Common myeloid progenitor, CD34-positive (primary cell): ENCODE measurements at regions not wholly inside any gene's neighbourhood (a gene's known extent, or its start where the extent isn't known, plus 50 kb on each side); places are given as distances from the start of the nearest gene placed in this dataset.

ENCODE experiments used
- CTCF ChIA-PET: fragments of 350-600 bp; sonication (Branson Sonifier 250); formaldehyde crosslinking; loops from one replicate; lab custom pipeline; 2021; ENCODE audit warnings: antibody characterized with exemption; lab: Charles Lee
- POLR2A ChIA-PET: fragments of 350-600 bp; sonication (Branson Sonifier 250); formaldehyde crosslinking; loops from one replicate; lab custom pipeline; 2021; ENCODE audit warnings: antibody characterized with exemption; lab: Charles Lee
- DNase-seq, 3 donors: peaks; one replicate each; pipeline versions ENCODE4 v3.0.0 to v3.0.0-alpha.2; 2013
- H3K27ac ChIP-seq, 2 experiments: 1 replicate in 1 of 2; 2 replicates in 1 of 2; pipeline ENCODE4 v1.7.0; 2013; ENCODE audit warnings: inconsistent platforms in 2 of 2, low read length in 2 of 2, mild to moderate bottlenecking in 2 of 2, low read depth in 1 of 2, moderate library complexity in 1 of 2; ENCODE audit not compliant: severe bottlenecking in 2 of 2, insufficient read depth in 1 of 2, poor library complexity in 1 of 2
- H3K27me3 ChIP-seq, 5 experiments: replicated peaks in 2 of 5; 1 replicate in 3 of 5; 2 replicates in 2 of 5; pipeline versions ENCODE4 v1.6.1 to v1.7.0; 2013; ENCODE audit warnings: low read length in 4 of 5, mild to moderate bottlenecking in 2 of 5, moderate library complexity in 2 of 5, inconsistent platforms in 1 of 5; ENCODE audit not compliant: insufficient read depth in 5 of 5, control insufficient read depth in 4 of 5
- H3K36me3 ChIP-seq, 4 experiments: 1 replicate in 2 of 4; 2 replicates in 2 of 4; pipeline versions ENCODE4 v1.6.1 to v1.7.0; 2013; ENCODE audit warnings: low read length in 3 of 4, control low read depth in 1 of 4, mild to moderate bottlenecking in 1 of 4; ENCODE audit not compliant: control insufficient read depth in 4 of 4, insufficient read depth in 4 of 4
- H3K4me1 ChIP-seq, 4 experiments: 1 replicate in 3 of 4; 2 replicates in 1 of 4; pipeline versions ENCODE4 v1.6.1 to v1.7.1; 2013; ENCODE audit warnings: low read length in 3 of 4, mild to moderate bottlenecking in 3 of 4, control low read depth in 1 of 4, inconsistent platforms in 1 of 4, moderate library complexity in 1 of 4; ENCODE audit not compliant: control insufficient read depth in 4 of 4, insufficient read depth in 4 of 4; ENCODE audit errors: control extremely low read depth in 1 of 4
- H3K4me3 ChIP-seq, 7 experiments: 1 replicate in 4 of 7; 2 replicates in 3 of 7; pipeline versions ENCODE4 v1.5.1 to v1.7.0; 2013; ENCODE audit warnings: mild to moderate bottlenecking in 7 of 7, low read length in 6 of 7, moderate library complexity in 6 of 7, inconsistent platforms in 2 of 7, low read depth in 2 of 7, control low read depth in 1 of 7; ENCODE audit not compliant: insufficient read depth in 4 of 7, control insufficient read depth in 1 of 7; ENCODE audit errors: extremely low read depth in 1 of 7
- H3K9me3 ChIP-seq, 5 experiments: 1 replicate in 4 of 5; 2 replicates in 1 of 5; pipeline versions ENCODE4 v1.6.1 to v1.7.1; 2013; ENCODE audit warnings: low read length in 4 of 5, mild to moderate bottlenecking in 2 of 5, inconsistent platforms in 1 of 5, low read depth in 1 of 5, moderate library complexity in 1 of 5; ENCODE audit not compliant: control insufficient read depth in 4 of 5, insufficient read depth in 2 of 5; ENCODE audit errors: control extremely low read depth in 1 of 5
- WGBS: methylation state at CpG from one replicate; pipeline ENCODE4 v1.1.5; 2013; ENCODE audit not compliant: insufficient coverage; 5-methylcytosine and 5-hydroxymethylcytosine counted together

- CTCF ChIA-PET: no interaction called here
Measured at GRCh38 chr4:20639346-20639745, 60.9 kb upstream of the PACRGL start.

GRCh38 chr4:20640989-20641388 lies 59.3 kb upstream of the PACRGL start:
- WGBS: no CpG with 5 or more reads among the region's 2 CpGs
- POLR2A ChIA-PET: no interaction called here
- Histone ChIP-seq H3K9me3 (no peaks in the 10 kb centered on the region), H3K4me1 (no peaks in the 10 kb centered on the region), H3K4me3 (no peak overlapping the region), H3K36me3 (no peaks in the 10 kb centered on the region), H3K27me3 (no peaks in the 10 kb centered on the region), H3K27ac (no peak overlapping the region)
- no peak for DNase-seq
- CTCF ChIA-PET: no interaction called here

More at GRCh38 chr4:20639346-20639745, 60.9 kb upstream of the PACRGL start:
- Histone ChIP-seq H3K4me1 (no peaks in the 10 kb centered on the region), H3K36me3 (no peaks in the 10 kb centered on the region), H3K27me3 (no peaks in the 10 kb centered on the region), H3K4me3 (no peak overlapping the region), H3K27ac (no peak overlapping the region), H3K9me3 (no peaks in the 10 kb centered on the region)
- POLR2A ChIA-PET: no interaction called here
- no peak for DNase-seq
- no CpG with 5 or more reads among the region's 1 CpG for WGBS

GRCh38 chr4:20641976-20642375 lies 58.3 kb upstream of the PACRGL start:
- ChIA-PET POLR2A (no interaction called here), CTCF (no interaction called here)
- no peaks in the 10 kb centered on the region for H3K36me3 ChIP-seq
- WGBS: no CpG with 5 or more reads among the region's 3 CpGs
- DNase-seq: peak in 2 of 3 donors; percentile 13 to 22
- no peaks in the 10 kb centered on the region for H3K9me3 ChIP-seq
- H3K4me3 ChIP-seq: no peak overlapping the region
- H3K27me3 ChIP-seq: no peaks in the 10 kb centered on the region
- H3K27ac ChIP-seq: no peak overlapping the region
- no peaks in the 10 kb centered on the region for H3K4me1 ChIP-seq

- ChIA-PET POLR2A (no interaction called here), CTCF (interaction anchor here (1.1 kb wide), 1 partner anchor 12 kb away, joined by 4 read pairs; no protein-coding TSS in a partner anchor)
- Histone ChIP-seq H3K4me1 (no peaks in the 10 kb centered on the region), H3K4me3 (no peak overlapping the region), H3K27ac (no peak overlapping the region), H3K36me3 (no peaks in the 10 kb centered on the region), H3K27me3 (no peaks in the 10 kb centered on the region), H3K9me3 (peaks cover 0 to under 1% (median 0%) of the 10 kb centered on the region in 5 experiments)
- no peak for DNase-seq
- WGBS: no CpG with 5 or more reads among the region's 2 CpGs
Measured at GRCh38 chr4:20643631-20644030, 56.6 kb upstream of the PACRGL start.

- no peak overlapping the region for H3K4me3 ChIP-seq
- POLR2A ChIA-PET: no interaction called here
- WGBS: no CpG with 5 or more reads among the region's 2 CpGs
Measured at GRCh38 chr4:20645236-20645635, 55.0 kb upstream of the PACRGL start.

GRCh38 chr4:20646287-20646686 lies 54.0 kb upstream of the PACRGL start:
- no peak for DNase-seq
- H3K4me1 ChIP-seq: no peaks in the 10 kb centered on the region
- POLR2A ChIA-PET: no interaction called here
- CTCF ChIA-PET: no interaction called here
- H3K27me3 ChIP-seq: no peaks in the 10 kb centered on the region
- H3K36me3 ChIP-seq: no peaks in the 10 kb centered on the region
- no peak overlapping the region for H3K27ac ChIP-seq
- H3K4me3 ChIP-seq: no peak overlapping the region
- H3K9me3 ChIP-seq: peaks cover 0 to 3% (median 0%) of the 10 kb centered on the region in 5 experiments

More at GRCh38 chr4:20645236-20645635, 55.0 kb upstream of the PACRGL start:
- Histone ChIP-seq H3K4me1 (no peaks in the 10 kb centered on the region), H3K27me3 (no peaks in the 10 kb centered on the region), H3K36me3 (no peaks in the 10 kb centered on the region), H3K9me3 (peaks cover 0 to 2% (median 0%) of the 10 kb centered on the region in 5 experiments), H3K27ac (no peak overlapping the region)
- CTCF ChIA-PET: no interaction called here
- DNase-seq: no peak
